Ishikawa (cell line): ENCODE measurements at regions not wholly inside any gene's neighbourhood (a gene's known extent, or its start where the extent isn't known, plus 50 kb on each side); places are given as distances from the start of the nearest gene placed in this dataset.

Source experiments
- CEBPB ChIP-seq: IDR thresholded peaks from 2 replicates; pipeline ENCODE4 v1.6.1; 2012
- CREB1 ChIP-seq: IDR thresholded peaks from 2 replicates; pipeline ENCODE4 v1.6.1; 2012; ENCODE audit warnings: low read depth
- EGR1 ChIP-seq: IDR thresholded peaks from 2 replicates; pipeline ENCODE4 v1.6.1; 2012
- FOXM1 ChIP-seq: IDR thresholded peaks from 2 replicates; pipeline ENCODE4 v1.6.1; 2012; ENCODE audit warnings: low read depth, borderline replicate concordance
- MAX ChIP-seq: IDR thresholded peaks from 2 replicates; pipeline ENCODE4 v1.6.1; 2012
- NFIC ChIP-seq: IDR thresholded peaks from 2 replicates; pipeline ENCODE4 v1.6.1; 2012
- RAD21 ChIP-seq: IDR thresholded peaks from 2 replicates; pipeline ENCODE4 v1.6.1; 2012; ENCODE audit warnings: low read depth
- REST ChIP-seq: IDR thresholded peaks from 2 replicates; pipeline ENCODE4 v1.6.1; 2012; ENCODE audit warnings: low read depth, mild to moderate bottlenecking
- TAF1 ChIP-seq: IDR thresholded peaks from 2 replicates; pipeline ENCODE4 v1.6.1; 2012; ENCODE audit warnings: low read depth, mild to moderate bottlenecking
- TCF12 ChIP-seq: IDR thresholded peaks from 2 replicates; pipeline ENCODE4 v1.6.1; 2012; ENCODE audit warnings: low read depth
- TEAD4 ChIP-seq: IDR thresholded peaks from 2 replicates; pipeline ENCODE4 v1.6.1; 2012
- USF1 ChIP-seq: IDR thresholded peaks from 2 replicates; pipeline ENCODE4 v1.6.1; 2012
- YY1 ChIP-seq: IDR thresholded peaks from 2 replicates; pipeline ENCODE4 v1.6.1; 2012; ENCODE audit warnings: low read depth
- ZBTB7A ChIP-seq: IDR thresholded peaks from 2 replicates; pipeline ENCODE4 v1.6.1; 2012; ENCODE audit warnings: low read depth

- TF ChIP-seq MAX = no peak
- no peak for TF ChIP-seq REST
- no peak for TF ChIP-seq USF1
- TF ChIP-seq TCF12 = no peak
Observed at GRCh38 chrX:40314070-40314469, 216.3 kb upstream of the BCOR start.

- no peak for TF ChIP-seq EGR1
- no peak for TF ChIP-seq FOXM1
- no peak for TF ChIP-seq CREB1
- TF ChIP-seq ZBTB7A = no peak
- TF ChIP-seq USF1 = no peak
- TF ChIP-seq MAX = no peak
- no peak for TF ChIP-seq TAF1
- TF ChIP-seq NFIC = no peak
- TF ChIP-seq RAD21 = no peak
- no peak for TF ChIP-seq TCF12
- no peak for TF ChIP-seq YY1
- no peak for TF ChIP-seq CEBPB
- no peak for TF ChIP-seq REST
- no peak for TF ChIP-seq TEAD4
Observed at GRCh38 chrX:40313269-40313668, 215.5 kb upstream of the BCOR start.

GRCh38 chrX:40310447-40310846, 212.7 kb upstream of the BCOR start:
- TF ChIP-seq RAD21 = no peak
- TF ChIP-seq REST = no peak
- no peak for TF ChIP-seq TAF1
- no peak for TF ChIP-seq MAX
- TF ChIP-seq EGR1 = no peak
- no peak for TF ChIP-seq ZBTB7A

GRCh38 chrX:40310016-40310415, 212.3 kb upstream of the BCOR start:
- TF ChIP-seq REST (no peak), CEBPB (no peak), TAF1 (no peak), USF1 (no peak), ZBTB7A (no peak), NFIC (no peak), TCF12 (no peak), TEAD4 (no peak), FOXM1 (no peak), RAD21 (no peak)
